GM12872 (cell line): ENCODE measurements at regions not wholly inside any gene's neighbourhood (a gene's known extent, or its start where the extent isn't known, plus 50 kb on each side); places are given as distances from the start of the nearest gene placed in this dataset.

Experiments
- CTCF ChIP-seq: IDR thresholded peaks from 3 replicates; pipeline ENCODE4 v1.5.1; 2011; ENCODE audit warnings: low read depth, mild to moderate bottlenecking, low read length, moderate library complexity; ENCODE audit not compliant: insufficient read depth

- no peak for TF ChIP-seq CTCF
Measured at GRCh38 chr2:186925514-186925913, 76.5 kb upstream of the ZSWIM2 start.

- TF ChIP-seq CTCF = no peak
Measured at GRCh38 chr2:186919296-186919695, 70.3 kb upstream of the ZSWIM2 start.

- TF ChIP-seq CTCF = no peak
Measured at GRCh38 chr2:186918495-186918894, 69.5 kb upstream of the ZSWIM2 start.

- TF ChIP-seq CTCF = no peak
Measured at GRCh38 chr2:186917866-186918265, 68.9 kb upstream of the ZSWIM2 start.

GRCh38 chr2:186913870-186914269, 64.9 kb upstream of the ZSWIM2 start:
- no peak for TF ChIP-seq CTCF

GRCh38 chr2:186912979-186913378, 64.0 kb upstream of the ZSWIM2 start:
- no peak for TF ChIP-seq CTCF

- no peak for TF ChIP-seq CTCF
Measured at GRCh38 chr2:186911551-186912085, 62.6 kb upstream of the ZSWIM2 start.

GRCh38 chr2:186910996-186911395, 62.0 kb upstream of the ZSWIM2 start:
- no peak for TF ChIP-seq CTCF
